Keratinocyte (primary cell): ENCODE measurements at regions not wholly inside any gene's neighbourhood (a gene's known extent, or its start where the extent isn't known, plus 50 kb on each side); places are given as distances from the start of the nearest gene placed in this dataset.

ENCODE experiments used
- DNase-seq: peaks from one replicate; pipeline ENCODE4 v3.0.0-alpha.2; 2011; ENCODE audit warnings: low read depth, missing footprints, low spot score
- FAIRE-seq: peaks from 2 replicates; lab custom pipeline; 2011; peaks lifted over from hg19 to GRCh38; lab: Jason Lieb, UNC
- H2AFZ ChIP-seq: 2 replicates; pipeline ENCODE4 v1.6.0; 2012; ENCODE audit warnings: low read length, control low read depth, inconsistent platforms; ENCODE audit not compliant: control insufficient read depth
- H3K27ac ChIP-seq: 2 replicates; pipeline ENCODE4 v1.5.1; 2011; ENCODE audit warnings: low read length; ENCODE audit not compliant: control insufficient read depth, insufficient read depth
- H3K27me3 ChIP-seq: 3 replicates; pipeline ENCODE4 v1.6.0; 2011; ENCODE audit warnings: low read length; ENCODE audit not compliant: control insufficient read depth, insufficient read depth; ENCODE audit errors: extremely low read depth
- H3K36me3 ChIP-seq, 2 experiments: 2 replicates in 1 of 2; 3 replicates in 1 of 2; pipeline ENCODE4 v1.5.1; 2011; ENCODE audit warnings: low read length in 2 of 2, mild to moderate bottlenecking in 1 of 2; ENCODE audit not compliant: control insufficient read depth in 2 of 2, insufficient read depth in 2 of 2; ENCODE audit errors: extremely low read depth in 1 of 2
- H3K4me1 ChIP-seq: 3 replicates; pipeline ENCODE4 v1.5.1; 2011; ENCODE audit warnings: low read length; ENCODE audit not compliant: control insufficient read depth, insufficient read depth; ENCODE audit errors: extremely low read depth
- H3K4me2 ChIP-seq: 3 replicates; pipeline ENCODE4 v1.6.0; 2011; ENCODE audit warnings: low read depth, low read length; ENCODE audit not compliant: control insufficient read depth, insufficient read depth; ENCODE audit errors: extremely low read depth
- H3K4me3 ChIP-seq, 3 experiments: fragments of 200-600 bp in 1 of 3; sonication (generic) in 1 of 3; 2 replicates in 2 of 3; 3 replicates in 1 of 3; pipeline ENCODE4 v1.5.1; 2011 to 2016; ENCODE audit warnings: low read length in 3 of 3, mild to moderate bottlenecking in 3 of 3, control low read depth in 2 of 3, inconsistent platforms in 1 of 3, low read depth in 1 of 3, mixed read lengths in 1 of 3, mixed run types in 1 of 3, moderate library complexity in 1 of 3; ENCODE audit not compliant: control insufficient read depth in 2 of 3, insufficient read depth in 2 of 3; ENCODE audit errors: extremely low read depth in 1 of 3
- H3K79me2 ChIP-seq: 2 replicates; pipeline ENCODE4 v1.6.0; 2012; ENCODE audit warnings: low read length; ENCODE audit not compliant: control insufficient read depth, insufficient read depth
- H3K9ac ChIP-seq: 3 replicates; pipeline ENCODE4 v1.6.0; 2011; ENCODE audit warnings: low read length; ENCODE audit not compliant: control insufficient read depth, insufficient read depth; ENCODE audit errors: extremely low read depth
- H3K9me1 ChIP-seq: 3 replicates; pipeline ENCODE4 v1.6.0; 2011; ENCODE audit warnings: low read length; ENCODE audit not compliant: control insufficient read depth, insufficient read depth; ENCODE audit errors: extremely low read depth
- H3K9me3 ChIP-seq: 2 replicates; pipeline ENCODE4 v1.5.1; 2012; ENCODE audit warnings: low read depth, low read length; ENCODE audit not compliant: control insufficient read depth
- H4K20me1 ChIP-seq: 3 replicates; pipeline ENCODE4 v1.6.0; 2011; ENCODE audit warnings: low read length; ENCODE audit not compliant: control insufficient read depth, insufficient read depth; ENCODE audit errors: extremely low read depth
- EZH2 ChIP-seq: IDR thresholded peaks from one replicate; pipeline ENCODE4 v1.6.1; 2012; ENCODE audit warnings: inconsistent platforms, mild to moderate bottlenecking, low read length, moderate library complexity
- dilution Hi-C: fragments of 300-500 bp; cut with MboI; formaldehyde crosslinking; loops from one replicate; pipeline ENCODE4 v1.7.0; 2020; ENCODE audit warnings: low sequenced_read_pairs; ENCODE audit not compliant: extremely low pct_ligation_motif_present
- TF ChIP-seq, protein P1 (sequence below), 3 experiments: IDR thresholded peaks in 1 of 3; conservative IDR thresholded peaks in 1 of 3; optimal IDR thresholded peaks in 1 of 3; 2 replicates in 2 of 3; 3 replicates in 1 of 3; pipeline versions ENCODE3 to v1.5.1; 2011; ENCODE audit warnings: low read length in 3 of 3, mild to moderate bottlenecking in 3 of 3, moderate library complexity in 2 of 3, control low read depth in 1 of 3, inconsistent platforms in 1 of 3; ENCODE audit not compliant: insufficient read depth in 2 of 3; ENCODE audit errors: extremely low read depth in 1 of 3

DNA sequence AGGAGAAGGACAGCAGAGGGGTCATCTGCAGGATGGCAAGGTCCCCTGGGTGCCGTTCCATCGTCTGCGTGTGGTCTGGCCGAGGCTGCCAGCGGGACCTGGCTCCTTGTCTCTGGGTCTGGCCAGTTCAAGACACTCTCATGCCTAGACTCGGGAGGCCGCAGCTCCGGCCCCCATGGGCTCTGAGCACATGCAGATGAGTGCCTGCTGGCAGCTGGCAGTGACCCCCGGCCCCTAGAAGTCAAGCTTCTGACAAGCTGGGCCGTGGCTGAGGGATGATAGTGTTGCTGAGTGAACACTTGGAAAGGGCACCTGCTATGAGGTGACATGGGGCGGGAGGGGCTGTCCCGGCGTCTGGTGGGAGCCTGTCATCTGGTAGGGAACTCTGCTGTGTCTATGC, 1180.6 kb downstream of the BRD1 start:
- Histone ChIP-seq H3K9ac (no peak overlapping the region), H3K9me3 (peaks cover 37% of the 10 kb centered on the region), H3K4me3 (no peak overlapping the region), H3K27me3 (no peaks in the 10 kb centered on the region), H3K36me3 (no peaks in the 10 kb centered on the region), H3K4me1 (no peaks in the 10 kb centered on the region), H3K4me2 (no peak overlapping the region), H4K20me1 (no peaks in the 10 kb centered on the region), H3K27ac (no peak overlapping the region), H3K9me1 (no peaks in the 10 kb centered on the region), H3K79me2 (no peaks in the 10 kb centered on the region), H2AFZ (no peak overlapping the region)
- FAIRE-seq (no peak), DNase-seq (no peak)
- TF ChIP-seq, protein P1, sequence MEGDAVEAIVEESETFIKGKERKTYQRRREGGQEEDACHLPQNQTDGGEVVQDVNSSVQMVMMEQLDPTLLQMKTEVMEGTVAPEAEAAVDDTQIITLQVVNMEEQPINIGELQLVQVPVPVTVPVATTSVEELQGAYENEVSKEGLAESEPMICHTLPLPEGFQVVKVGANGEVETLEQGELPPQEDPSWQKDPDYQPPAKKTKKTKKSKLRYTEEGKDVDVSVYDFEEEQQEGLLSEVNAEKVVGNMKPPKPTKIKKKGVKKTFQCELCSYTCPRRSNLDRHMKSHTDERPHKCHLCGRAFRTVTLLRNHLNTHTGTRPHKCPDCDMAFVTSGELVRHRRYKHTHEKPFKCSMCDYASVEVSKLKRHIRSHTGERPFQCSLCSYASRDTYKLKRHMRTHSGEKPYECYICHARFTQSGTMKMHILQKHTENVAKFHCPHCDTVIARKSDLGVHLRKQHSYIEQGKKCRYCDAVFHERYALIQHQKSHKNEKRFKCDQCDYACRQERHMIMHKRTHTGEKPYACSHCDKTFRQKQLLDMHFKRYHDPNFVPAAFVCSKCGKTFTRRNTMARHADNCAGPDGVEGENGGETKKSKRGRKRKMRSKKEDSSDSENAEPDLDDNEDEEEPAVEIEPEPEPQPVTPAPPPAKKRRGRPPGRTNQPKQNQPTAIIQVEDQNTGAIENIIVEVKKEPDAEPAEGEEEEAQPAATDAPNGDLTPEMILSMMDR (optimal IDR thresholded peaks at IDR 0.05 in 1 of 3, IDR thresholded peaks at IDR 0.05 in 1 of 3, conservative IDR thresholded peaks at IDR 0.05 in 1 of 3; ENCODE audit: extremely low read depth in 1 of 3, insufficient read depth in 2 of 3, low read length in 3 of 3), result no peak
- no peak for TF ChIP-seq EZH2
- dilution Hi-C loops, result no loop called here

- dilution Hi-C loops, result no loop called here
- H3K4me3 ChIP-seq, result no peak overlapping the region
- DNase-seq (no peak), FAIRE-seq (no peak)
- H3K36me3 ChIP-seq, result no peaks in the 10 kb centered on the region
- no peaks in the 10 kb centered on the region for H4K20me1 ChIP-seq
- H3K9me1 ChIP-seq, result no peaks in the 10 kb centered on the region
- H3K27me3 ChIP-seq, result no peaks in the 10 kb centered on the region
- no peak overlapping the region for H3K4me2 ChIP-seq
- H3K27ac ChIP-seq, result no peak overlapping the region
- no peaks in the 10 kb centered on the region for H3K4me1 ChIP-seq
- H3K9me3 ChIP-seq, result peaks cover 30% of the 10 kb centered on the region
- H2AFZ ChIP-seq, result no peak overlapping the region
- no peaks in the 10 kb centered on the region for H3K79me2 ChIP-seq
- no peak overlapping the region for H3K9ac ChIP-seq
- no peak for TF ChIP-seq EZH2
- TF ChIP-seq, protein P1 (optimal IDR thresholded peaks at IDR 0.05 in 1 of 3, IDR thresholded peaks at IDR 0.05 in 1 of 3, conservative IDR thresholded peaks at IDR 0.05 in 1 of 3; ENCODE audit: extremely low read depth in 1 of 3, insufficient read depth in 2 of 3, low read length in 3 of 3), result no peak
Measured at GRCh38 chr22:48646216-48646925, 1181.3 kb downstream of the BRD1 start.
